HCT116 (cell line): ENCODE measurements at regions not wholly inside any gene's neighbourhood (a gene's known extent, or its start where the extent isn't known, plus 50 kb on each side); places are given as distances from the start of the nearest gene placed in this dataset.

ENCODE experiments used
- ATAC-seq: fragments of 200-7000 bp; cut with Tn5 transposase; 2 replicates; pipeline ENCODE4 v1.9.1; 2020; ENCODE audit warnings: mild to moderate bottlenecking, moderate library complexity
- BruUV-seq: library from RNA; stranded (reverse); fragments of 400-500 nt; replicated peaks from 2 replicates; lab custom pipeline; 2021; lab: Mats Ljungman, UMichigan
- CTCF ChIA-PET: fragments of 300-600 bp; sonication (Branson Sonifier 250); formaldehyde crosslinking; loops from one replicate; lab custom pipeline; 2021; ENCODE audit warnings: antibody characterized with exemption; lab: Charles Lee
- POLR2A ChIA-PET: fragments of 300-600, 350-600 bp; sonication (Branson Sonifier 250); formaldehyde crosslinking; loops from one replicate; lab custom pipeline; 2021; ENCODE audit warnings: antibody characterized with exemption; lab: Charles Lee
- RAD21 ChIA-PET, 2 experiments: fragments of 300-600 bp; sonication (Branson Sonifier 250); formaldehyde crosslinking; loops; one replicate each; lab custom pipeline; 2023; ENCODE audit warnings: low total read pairs in 2 of 2; ENCODE audit not compliant: uncharacterized antibody in 2 of 2, unreplicated experiment in 2 of 2, low non-redundant PET in 1 of 2; lab: Charles Lee
- DNase-seq: peaks from one replicate; pipeline ENCODE4 v3.0.0-alpha.2; 2010; ENCODE audit warnings: low read depth, low spot score
- H2AFZ ChIP-seq: fragments of 200-600 bp; shearing (Covaris generic), sonication (generic); 2 replicates; pipeline ENCODE4 v1.6.1; 2017; ENCODE audit warnings: low read depth, mixed run types, mixed read lengths, antibody characterized with exemption, low read length; ENCODE audit not compliant: poor library complexity, severe bottlenecking
- H3K27ac ChIP-seq: 2 replicates; pipeline ENCODE4 v1.5.1; 2012; ENCODE audit warnings: low read depth, low read length
- H3K27me3 ChIP-seq: fragments of 200-600 bp; sonication (generic); 2 replicates; pipeline ENCODE4 v1.6.1; 2016; ENCODE audit warnings: mixed run types, low read length, mixed read lengths; ENCODE audit not compliant: insufficient read depth
- H3K36me3 ChIP-seq, 2 experiments: fragments of 200-500 bp in 1 of 2; fragments of 200-600 bp in 1 of 2; sonication (Bioruptor generic) in 1 of 2; sonication (generic) in 1 of 2; 2 replicates each; pipeline versions ENCODE4 v1.5.1 to v1.6.1; 2014 to 2016; ENCODE audit warnings: low read length in 2 of 2, inconsistent platforms in 1 of 2, mixed read lengths in 1 of 2, mixed run types in 1 of 2; ENCODE audit not compliant: insufficient read depth in 2 of 2, control insufficient read depth in 1 of 2
- H3K4me1 ChIP-seq, 2 experiments: fragments of 200-600 bp in 1 of 2; sonication (generic) in 1 of 2; 2 replicates each; pipeline versions ENCODE4 v1.5.1 to v1.6.1; 2012 to 2017; ENCODE audit warnings: low read length in 2 of 2, inconsistent platforms in 1 of 2, mild to moderate bottlenecking in 1 of 2, mixed read lengths in 1 of 2, mixed run types in 1 of 2, moderate library complexity in 1 of 2; ENCODE audit not compliant: insufficient read depth in 2 of 2, control insufficient read depth in 1 of 2
- H3K4me2 ChIP-seq: fragments of 200-600 bp; sonication (generic); 2 replicates; pipeline ENCODE4 v1.6.1; 2017; ENCODE audit warnings: mixed run types, low read length, mixed read lengths
- H3K4me3 ChIP-seq, 2 experiments: fragments of 200-600 bp in 1 of 2; sonication (generic) in 1 of 2; replicated peaks in 1 of 2; 2 replicates each; pipeline ENCODE4 v1.5.1; 2011 to 2016; ENCODE audit warnings: low read length in 2 of 2, control low read depth in 1 of 2, low read depth in 1 of 2, mild to moderate bottlenecking in 1 of 2, mixed read lengths in 1 of 2, mixed run types in 1 of 2
- H3K79me2 ChIP-seq: fragments of 200-600 bp; sonication (generic); 2 replicates; pipeline ENCODE4 v1.6.1; 2017; ENCODE audit warnings: mild to moderate bottlenecking, mixed run types, low read length, moderate library complexity, mixed read lengths; ENCODE audit not compliant: insufficient read depth
- H3K9ac ChIP-seq: fragments of 200-600 bp; sonication (generic); 2 replicates; pipeline ENCODE4 v1.6.1; 2016; ENCODE audit warnings: low read length, mixed read lengths
- H3K9me2 ChIP-seq: fragments of 200-600 bp; sonication (generic), shearing (Covaris generic); 2 replicates; pipeline ENCODE4 v1.6.1; 2017; ENCODE audit warnings: mixed run types, mild to moderate bottlenecking, moderate library complexity; ENCODE audit not compliant: insufficient read depth
- H3K9me3 ChIP-seq, 2 experiments: fragments of 200-500 bp in 1 of 2; fragments of 200-600 bp in 1 of 2; sonication (Bioruptor generic) in 1 of 2; sonication (generic) in 1 of 2; 2 replicates each; pipeline ENCODE4 v1.6.1; 2014 to 2017; ENCODE audit warnings: low read length in 2 of 2, mixed read lengths in 2 of 2, inconsistent platforms in 1 of 2, low read depth in 1 of 2, mild to moderate bottlenecking in 1 of 2, mixed run types in 1 of 2, moderate library complexity in 1 of 2; ENCODE audit not compliant: control insufficient read depth in 1 of 2, insufficient read depth in 1 of 2
- H4K20me1 ChIP-seq: fragments of 200-600 bp; sonication (generic), shearing (Covaris generic); 2 replicates; pipeline ENCODE4 v1.6.1; 2017; ENCODE audit warnings: mixed run types, mild to moderate bottlenecking, moderate library complexity; ENCODE audit not compliant: insufficient read depth
- EGR1 ChIP-seq: IDR thresholded peaks from 2 replicates; pipeline ENCODE4 v1.6.1; 2012; ENCODE audit warnings: low read depth
- EZH2 ChIP-seq: fragments of 200-600 bp; sonication (generic); IDR thresholded peaks from 2 replicates; pipeline ENCODE4 v1.6.1; 2017; ENCODE audit warnings: antibody characterized with exemption, mixed run types
- EZH2phosphoT487 ChIP-seq: fragments of 200-600 bp; IDR thresholded peaks from 2 replicates; pipeline ENCODE4 v1.6.1; 2018; ENCODE audit warnings: antibody characterized with exemption, borderline replicate concordance
- POLR2A ChIP-seq: IDR thresholded peaks from 2 replicates; pipeline ENCODE4 v1.7.0; 2011; ENCODE audit warnings: borderline replicate concordance; ENCODE audit not compliant: insufficient read depth, insufficient read length; ENCODE audit errors: extremely low read depth
- SP1 ChIP-seq: IDR thresholded peaks from 2 replicates; pipeline ENCODE4 v1.6.1; 2012; ENCODE audit warnings: low read depth
- SRF ChIP-seq: IDR thresholded peaks from 2 replicates; pipeline ENCODE4 v1.6.1; 2012; ENCODE audit warnings: low read depth
- TCF7L2 ChIP-seq: IDR thresholded peaks from 2 replicates; pipeline ENCODE4 v1.7.0; 2011; ENCODE audit warnings: borderline replicate concordance, inconsistent platforms; ENCODE audit not compliant: insufficient read depth, insufficient read length; ENCODE audit errors: extremely low read depth
- YY1 ChIP-seq: IDR thresholded peaks from 2 replicates; pipeline ENCODE4 v1.6.1; 2011; ENCODE audit warnings: low read length, low read depth, moderate library complexity, mild to moderate bottlenecking; ENCODE audit not compliant: insufficient replicate concordance; ENCODE audit errors: extremely low read depth
- ZNF274 ChIP-seq: fragments of 200-500 bp; sonication (Bioruptor generic); IDR thresholded peaks from 2 replicates; pipeline ENCODE4 v1.6.1; 2014; ENCODE audit warnings: mild to moderate bottlenecking, low read depth, low read length, inconsistent platforms
- intact Hi-C: fragments of 100-400 bp; cut with micrococcal nuclease; formaldehyde crosslinking; loops from 2 replicates; pipeline ENCODE4 v1.10.0; 2022
- TF ChIP-seq, protein P1 (sequence below): IDR thresholded peaks from 2 replicates; pipeline ENCODE4 v1.6.1; 2011; ENCODE audit warnings: mild to moderate bottlenecking, low read length, moderate library complexity; ENCODE audit not compliant: insufficient replicate concordance; ENCODE audit errors: extremely low read depth

DNA sequence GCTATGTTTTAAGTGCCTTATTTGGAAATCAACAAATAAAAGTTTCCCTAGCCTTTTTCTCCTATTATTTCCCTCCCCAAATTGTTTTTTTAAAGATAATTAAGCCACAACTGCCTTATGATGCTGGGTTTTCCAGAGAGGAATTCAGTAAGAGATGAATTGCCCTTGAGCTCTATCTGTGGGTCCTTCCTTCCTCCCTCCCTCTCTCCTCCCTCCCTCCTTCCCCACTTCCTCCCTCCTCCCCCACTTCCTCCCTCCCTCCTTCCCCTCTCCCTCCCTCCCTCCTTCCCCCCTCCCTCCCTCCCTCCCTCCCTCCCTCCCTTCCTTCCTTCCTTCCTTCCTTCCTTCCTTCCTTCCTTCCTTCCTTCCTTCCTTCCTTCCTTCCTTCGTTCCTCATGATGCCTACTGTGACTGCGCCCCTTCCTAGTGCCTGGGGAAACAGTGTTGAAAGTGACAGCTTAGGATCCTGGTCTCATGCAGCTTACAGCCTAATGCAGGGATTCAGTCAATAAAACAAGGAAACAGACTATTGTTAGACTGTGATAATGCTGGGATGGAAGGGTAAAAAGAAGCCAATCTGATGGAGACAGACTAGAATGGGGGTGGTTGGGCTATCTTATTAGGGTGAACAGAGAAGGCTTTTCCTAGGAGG is 1417.1 kb downstream of the AACS start:
- no peak for ATAC-seq
- Histone ChIP-seq H2AFZ (no peak overlapping the region), H3K9ac (no peak overlapping the region), H3K79me2 (no peaks in the 10 kb centered on the region), H3K4me2 (no peak overlapping the region)
- ChIA-PET RAD21 (no interaction called here), POLR2A (no interaction called here)
- intact Hi-C loops: no loop called here
- no peak for DNase-seq
- TF ChIP-seq EGR1: no peak
- no peak for TF ChIP-seq TCF7L2
- TF ChIP-seq POLR2A: no peak
- TF ChIP-seq YY1: no peak
- no peak for TF ChIP-seq EZH2
- TF ChIP-seq, protein P1, sequence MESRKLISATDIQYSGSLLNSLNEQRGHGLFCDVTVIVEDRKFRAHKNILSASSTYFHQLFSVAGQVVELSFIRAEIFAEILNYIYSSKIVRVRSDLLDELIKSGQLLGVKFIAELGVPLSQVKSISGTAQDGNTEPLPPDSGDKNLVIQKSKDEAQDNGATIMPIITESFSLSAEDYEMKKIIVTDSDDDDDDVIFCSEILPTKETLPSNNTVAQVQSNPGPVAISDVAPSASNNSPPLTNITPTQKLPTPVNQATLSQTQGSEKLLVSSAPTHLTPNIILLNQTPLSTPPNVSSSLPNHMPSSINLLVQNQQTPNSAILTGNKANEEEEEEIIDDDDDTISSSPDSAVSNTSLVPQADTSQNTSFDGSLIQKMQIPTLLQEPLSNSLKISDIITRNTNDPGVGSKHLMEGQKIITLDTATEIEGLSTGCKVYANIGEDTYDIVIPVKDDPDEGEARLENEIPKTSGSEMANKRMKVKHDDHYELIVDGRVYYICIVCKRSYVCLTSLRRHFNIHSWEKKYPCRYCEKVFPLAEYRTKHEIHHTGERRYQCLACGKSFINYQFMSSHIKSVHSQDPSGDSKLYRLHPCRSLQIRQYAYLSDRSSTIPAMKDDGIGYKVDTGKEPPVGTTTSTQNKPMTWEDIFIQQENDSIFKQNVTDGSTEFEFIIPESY: no peak
- TF ChIP-seq SRF: no peak
- TF ChIP-seq EZH2phosphoT487: no peak
- no peak for TF ChIP-seq SP1
- TF ChIP-seq ZNF274: no peak
- TF ChIP-seq, all 23 proteins: peak for 0
- Histone ChIP-seq H3K9me3 (peaks cover 0 to 11% of the 10 kb centered on the region in 2 experiments; a peak in 2 of 4 replicates), H3K27ac (no peak overlapping the region), H3K4me3 (no peak overlapping the region), H3K27me3 (no peaks in the 10 kb centered on the region), H4K20me1 (no peaks in the 10 kb centered on the region), H3K9me2 (no peaks in the 10 kb centered on the region), H3K4me1 (no peaks in the 10 kb centered on the region), H3K36me3 (no peaks in the 10 kb centered on the region)
- CTCF ChIA-PET: no interaction called here
- BruUV-seq: no TSS peak
